HFFc6 (cell line): ENCODE measurements at regions not wholly inside any gene's neighbourhood (a gene's known extent, or its start where the extent isn't known, plus 50 kb on each side); places are given as distances from the start of the nearest gene placed in this dataset.

Source experiments
- DNase-seq: peaks from one replicate; pipeline ENCODE4 v3.0.0-alpha.2; 2018
- H3K27ac Mint-ChIP-seq: 2 replicates; pipeline ENCODE4 v1.8.0; 2020; ENCODE audit warnings: mild to moderate bottlenecking, mixed read lengths
- H3K27me3 Mint-ChIP-seq: 2 replicates; pipeline ENCODE4 v1.8.0; 2021; ENCODE audit warnings: mild to moderate bottlenecking, moderate library complexity, mixed read lengths; ENCODE audit not compliant: insufficient read depth
- H3K36me3 Mint-ChIP-seq: 2 replicates; pipeline ENCODE4 v1.8.0; 2021; ENCODE audit warnings: low read depth, mixed read lengths
- H3K4me1 Mint-ChIP-seq: 2 replicates; pipeline ENCODE4 v1.8.0; 2020; ENCODE audit warnings: low read depth, mixed read lengths
- H3K4me3 Mint-ChIP-seq: 2 replicates; pipeline ENCODE4 v1.8.0; 2020; ENCODE audit warnings: mild to moderate bottlenecking, moderate library complexity, mixed read lengths
- H3K9me3 Mint-ChIP-seq: 2 replicates; pipeline ENCODE4 v1.8.0; 2020; ENCODE audit warnings: mild to moderate bottlenecking, mixed read lengths
- TF ChIP-seq, protein P1 (sequence below): fragments of 200-600 bp; sonication (generic); IDR thresholded peaks from 2 replicates; pipeline ENCODE4 v1.5.0; 2021; ENCODE audit warnings: antibody characterized with exemption, mild to moderate bottlenecking

DNA sequence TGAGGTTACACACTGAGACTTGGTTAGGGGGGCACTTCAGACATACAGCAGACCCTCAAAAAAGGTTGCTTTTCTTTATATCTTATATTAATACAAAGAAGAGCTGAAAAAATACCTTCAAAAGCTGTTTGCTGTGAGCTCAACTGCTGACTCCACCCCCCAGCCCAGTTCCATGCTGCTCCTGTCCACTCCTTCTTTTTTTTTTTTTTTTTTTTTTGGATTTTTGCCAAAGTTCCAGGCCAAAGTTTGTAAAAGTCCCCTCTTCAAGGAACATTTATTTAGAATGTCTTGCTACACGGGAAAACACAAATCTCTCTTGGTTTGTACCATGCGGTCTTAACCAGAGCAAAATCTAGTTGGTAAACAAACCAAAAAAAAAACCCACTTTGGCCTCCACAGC lies 85.3 kb upstream of the AKAP12 start:
- Mint-ChIP-seq H3K4me3 (no peak overlapping the region), H3K27me3 (peaks cover 15% of the 10 kb centered on the region), H3K4me1 (no peaks in the 10 kb centered on the region), H3K27ac (no peak overlapping the region), H3K36me3 (no peaks in the 10 kb centered on the region), H3K9me3 (no peaks in the 10 kb centered on the region)
- TF ChIP-seq, protein P1, sequence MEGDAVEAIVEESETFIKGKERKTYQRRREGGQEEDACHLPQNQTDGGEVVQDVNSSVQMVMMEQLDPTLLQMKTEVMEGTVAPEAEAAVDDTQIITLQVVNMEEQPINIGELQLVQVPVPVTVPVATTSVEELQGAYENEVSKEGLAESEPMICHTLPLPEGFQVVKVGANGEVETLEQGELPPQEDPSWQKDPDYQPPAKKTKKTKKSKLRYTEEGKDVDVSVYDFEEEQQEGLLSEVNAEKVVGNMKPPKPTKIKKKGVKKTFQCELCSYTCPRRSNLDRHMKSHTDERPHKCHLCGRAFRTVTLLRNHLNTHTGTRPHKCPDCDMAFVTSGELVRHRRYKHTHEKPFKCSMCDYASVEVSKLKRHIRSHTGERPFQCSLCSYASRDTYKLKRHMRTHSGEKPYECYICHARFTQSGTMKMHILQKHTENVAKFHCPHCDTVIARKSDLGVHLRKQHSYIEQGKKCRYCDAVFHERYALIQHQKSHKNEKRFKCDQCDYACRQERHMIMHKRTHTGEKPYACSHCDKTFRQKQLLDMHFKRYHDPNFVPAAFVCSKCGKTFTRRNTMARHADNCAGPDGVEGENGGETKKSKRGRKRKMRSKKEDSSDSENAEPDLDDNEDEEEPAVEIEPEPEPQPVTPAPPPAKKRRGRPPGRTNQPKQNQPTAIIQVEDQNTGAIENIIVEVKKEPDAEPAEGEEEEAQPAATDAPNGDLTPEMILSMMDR, result no peak
- no peak for DNase-seq

- H3K36me3 Mint-ChIP-seq, result no peaks in the 10 kb centered on the region
- H3K4me3 Mint-ChIP-seq, result no peak overlapping the region
- no peak overlapping the region for H3K27ac Mint-ChIP-seq
- H3K4me1 Mint-ChIP-seq, result no peaks in the 10 kb centered on the region
- H3K9me3 Mint-ChIP-seq, result no peaks in the 10 kb centered on the region
- no peak for DNase-seq
- TF ChIP-seq, protein P1, result no peak
- H3K27me3 Mint-ChIP-seq, result peaks cover 18% of the 10 kb centered on the region
Measured at GRCh38 chr6:151155095-151155494, 84.7 kb upstream of the AKAP12 start.

GRCh38 chr6:151160929-151161757 lies 78.6 kb upstream of the AKAP12 start:
- TF ChIP-seq, protein P1, result no peak
- H3K36me3 Mint-ChIP-seq, result no peaks in the 10 kb centered on the region

GRCh38 chr6:151164383-151164782 lies 75.4 kb upstream of the AKAP12 start:
- H3K4me3 Mint-ChIP-seq, result no peak overlapping the region

More at GRCh38 chr6:151160929-151161757, 78.6 kb upstream of the AKAP12 start:
- no peak for DNase-seq
- Mint-ChIP-seq H3K27me3 (peaks cover 17% of the 10 kb centered on the region), H3K4me3 (no peak overlapping the region), H3K27ac (no peak overlapping the region), H3K9me3 (no peaks in the 10 kb centered on the region), H3K4me1 (no peaks in the 10 kb centered on the region)

GRCh38 chr6:151166180-151166579 lies 73.6 kb upstream of the AKAP12 start:
- Mint-ChIP-seq H3K27me3 (peaks cover 9% of the 10 kb centered on the region), H3K9me3 (no peaks in the 10 kb centered on the region), H3K36me3 (no peaks in the 10 kb centered on the region), H3K27ac (no peak overlapping the region), H3K4me1 (no peaks in the 10 kb centered on the region), H3K4me3 (no peak overlapping the region)
- TF ChIP-seq, protein P1, result no peak
- DNase-seq, result no peak

More at GRCh38 chr6:151164383-151164782, 75.4 kb upstream of the AKAP12 start:
- H3K36me3 Mint-ChIP-seq, result no peaks in the 10 kb centered on the region
- no peak overlapping the region for H3K27ac Mint-ChIP-seq
- TF ChIP-seq, protein P1, result no peak
- no peaks in the 10 kb centered on the region for H3K4me1 Mint-ChIP-seq
- no peaks in the 10 kb centered on the region for H3K9me3 Mint-ChIP-seq
- peaks cover 20% of the 10 kb centered on the region for H3K27me3 Mint-ChIP-seq
- no peak for DNase-seq
